ENCODE measurements at regions not wholly inside any gene's neighbourhood (a gene's known extent, or its start where the extent isn't known, plus 50 kb on each side); places are given as distances from the start of the nearest gene placed in this dataset.

DNA sequence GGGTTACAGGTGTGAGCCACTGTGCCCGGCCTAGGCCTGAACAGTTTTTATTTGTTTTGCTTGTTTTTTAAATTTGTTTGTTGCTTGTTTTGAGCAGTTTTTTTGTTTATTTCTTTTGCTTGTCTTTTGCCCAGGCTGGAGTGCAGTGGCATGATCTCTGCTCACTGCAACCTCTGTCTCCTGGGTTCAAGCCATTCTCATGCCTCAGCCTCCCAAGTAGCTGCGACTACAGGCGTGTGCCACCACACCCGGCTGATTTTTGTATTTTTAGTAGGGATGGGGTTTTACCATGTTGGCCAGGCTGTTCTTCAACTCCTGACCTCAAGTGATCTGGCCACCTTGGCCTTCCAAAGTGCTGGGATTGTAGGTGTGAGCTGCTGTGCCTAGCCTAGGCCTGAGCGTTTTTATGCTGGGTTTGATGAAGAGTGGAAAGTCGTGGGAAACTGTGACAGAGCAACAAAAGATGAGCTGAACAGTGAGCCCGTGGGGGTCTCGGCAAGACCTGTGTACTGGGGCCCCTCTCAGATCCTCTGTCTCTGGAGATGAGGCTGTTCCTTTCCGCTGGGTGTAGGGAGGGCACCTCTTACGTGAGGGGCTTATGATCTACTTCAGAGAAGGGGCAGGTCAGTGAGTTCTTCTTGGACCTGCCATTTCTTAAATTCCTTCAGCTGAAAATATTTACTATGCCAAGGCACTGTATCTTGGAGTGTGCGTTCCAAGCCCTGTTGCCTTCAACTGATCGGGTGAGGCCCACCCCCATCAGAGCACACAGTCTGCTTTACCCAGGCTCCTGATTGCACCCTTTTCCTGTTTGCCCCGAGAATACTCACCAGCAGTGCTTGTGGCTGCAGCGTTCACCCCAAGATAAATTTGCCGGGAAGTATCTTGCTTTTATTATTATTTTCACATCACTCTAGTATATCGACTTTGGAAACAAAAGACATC is 322.1 kb downstream of the SEC14L1 start:
- DNase-seq: no peak

DNA sequence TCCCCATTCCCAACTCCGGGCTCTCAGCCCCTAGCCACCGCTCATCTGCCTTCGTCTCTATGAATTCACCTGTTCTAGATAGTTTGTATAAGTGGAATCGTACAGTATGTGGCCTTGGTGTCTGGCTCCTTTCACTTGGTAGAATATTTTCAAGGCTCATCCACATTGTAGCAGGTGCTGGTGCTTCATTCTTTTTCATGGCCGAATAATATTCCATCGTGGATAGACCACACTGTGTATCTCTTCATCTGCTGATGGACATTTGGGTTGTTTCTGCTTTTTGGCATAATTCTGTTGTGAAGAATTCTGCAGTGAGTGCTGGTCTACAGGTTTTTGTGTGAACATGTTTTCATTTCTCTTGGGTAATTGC is 324.2 kb downstream of the SEC14L1 start:
- no peak for DNase-seq

DNA sequence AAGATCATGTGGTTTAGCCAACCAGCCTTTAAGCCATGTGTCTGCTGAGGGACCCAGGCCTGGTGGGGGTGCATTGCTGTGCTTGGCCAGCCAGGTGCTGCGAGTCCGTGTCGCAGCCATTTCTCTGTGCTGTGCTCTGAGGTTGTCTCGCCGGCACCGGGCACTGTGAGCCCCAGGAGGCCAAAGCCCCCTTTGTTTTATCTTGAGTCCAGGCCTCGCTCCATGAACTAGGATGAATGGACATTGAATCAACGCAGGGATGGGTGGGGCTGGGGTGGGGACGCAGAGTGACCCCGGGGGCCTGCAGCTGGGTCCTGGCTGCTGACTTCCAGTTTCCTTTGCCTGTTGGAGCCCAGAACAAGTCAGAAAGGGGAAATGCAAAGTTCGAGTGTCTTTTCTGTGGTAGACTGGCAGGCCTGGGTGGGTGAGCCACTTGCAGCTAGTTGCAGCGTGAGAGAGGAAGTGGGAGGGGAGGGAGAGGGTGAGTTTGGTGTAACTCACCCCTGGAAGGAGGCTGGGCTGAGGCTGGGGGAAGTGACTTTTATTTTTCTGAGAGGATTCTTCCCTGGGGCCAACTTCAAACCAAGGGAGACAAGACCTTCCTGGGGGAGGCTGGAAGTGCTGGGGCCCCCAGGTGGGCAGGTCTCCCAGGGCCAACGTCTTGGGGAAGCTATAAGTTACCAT is 324.7 kb downstream of the SEC14L1 start:
- DNase-seq: peak; percentile 83

DNA sequence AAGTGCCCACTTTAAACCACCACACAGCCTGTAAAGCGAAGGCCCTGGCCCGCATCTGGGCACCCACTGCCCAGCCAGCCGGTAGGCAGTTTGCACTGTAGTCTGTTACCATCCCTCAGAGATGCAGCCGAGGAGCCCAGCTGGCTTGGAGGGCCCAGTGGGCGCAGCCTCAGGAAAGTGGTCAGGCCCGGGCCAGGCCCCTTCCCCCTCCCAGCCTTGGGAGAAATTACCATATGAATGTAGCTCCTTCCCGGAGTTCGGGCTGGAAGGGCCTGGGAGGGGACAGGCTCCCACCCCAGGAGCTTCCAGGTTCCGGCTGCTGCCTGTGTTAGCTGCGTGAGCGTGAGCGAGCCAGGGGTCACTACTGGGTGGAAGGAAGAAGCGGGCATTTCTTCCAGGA is 325.4 kb downstream of the SEC14L1 start:
- no peak for DNase-seq

DNA sequence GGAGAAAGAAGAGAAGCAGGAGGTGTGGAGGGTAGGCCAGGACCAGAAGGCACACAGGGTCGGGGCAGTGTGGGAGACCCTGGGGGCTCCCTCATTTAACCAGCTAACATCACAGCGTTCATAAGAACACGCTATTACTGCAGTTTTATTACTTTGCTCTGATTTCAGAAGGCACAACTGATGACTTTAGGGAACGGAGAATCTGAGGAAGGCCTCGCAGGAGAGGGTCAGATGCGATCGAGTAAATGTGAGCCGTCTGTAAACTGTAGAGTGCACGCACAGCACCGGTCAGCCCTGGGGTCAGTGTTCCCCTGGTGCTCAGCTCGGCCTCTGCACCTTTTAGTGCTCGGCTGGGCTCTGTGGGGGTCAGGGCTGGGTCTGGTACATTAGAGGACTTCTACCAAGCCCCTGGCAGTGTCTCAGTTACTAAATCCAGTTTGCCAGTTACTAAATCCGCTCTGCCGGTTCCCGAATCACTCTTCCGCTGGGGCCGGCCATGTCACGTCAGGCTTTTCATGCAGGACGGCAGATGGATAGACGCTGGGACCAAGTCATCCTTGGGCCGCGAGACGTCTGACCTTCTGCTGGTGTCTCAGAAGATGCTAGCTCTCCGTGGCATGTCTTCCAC is 325.9 kb downstream of the SEC14L1 start:
- DNase-seq: no peak

DNA sequence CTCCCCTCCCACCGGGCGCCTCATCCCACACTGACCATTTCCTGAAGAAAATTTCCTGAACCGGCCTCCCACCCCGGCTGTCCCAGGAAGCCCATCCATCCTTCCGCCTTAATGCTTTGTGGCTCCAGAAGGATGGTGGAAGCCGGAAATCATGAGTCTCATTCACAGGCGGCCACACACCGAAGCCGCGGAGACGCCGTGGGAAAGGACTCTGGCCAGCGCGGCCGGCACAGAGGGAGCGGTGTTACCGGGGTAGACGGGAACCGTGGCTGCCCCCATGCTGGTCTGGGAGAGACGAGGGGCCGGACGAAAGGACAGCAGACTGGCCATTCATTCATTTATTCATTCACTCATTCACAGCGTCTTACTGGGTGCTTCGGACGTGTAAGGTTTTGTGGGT is 326.8 kb downstream of the SEC14L1 start:
- DNase-seq: no peak

DNA sequence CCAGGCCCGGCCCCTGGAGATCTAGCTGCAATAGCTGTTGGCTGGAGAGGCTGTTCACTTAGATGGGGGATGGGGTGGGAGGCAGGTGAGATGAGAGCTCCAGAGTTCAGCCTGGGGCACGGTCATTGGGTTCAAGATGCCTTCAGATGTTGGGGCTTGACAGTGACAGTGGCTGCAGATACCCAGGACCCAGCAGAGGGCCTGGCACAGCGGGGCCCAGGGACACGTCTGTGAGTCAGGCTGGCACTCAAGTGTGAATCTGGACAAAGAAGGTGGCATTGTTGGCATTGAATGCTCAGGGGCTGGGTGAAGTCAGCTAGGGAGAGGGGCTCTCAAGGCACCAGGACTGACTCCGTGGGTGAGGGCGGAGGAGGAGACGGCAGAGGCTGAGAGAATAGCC is 328.1 kb downstream of the SEC14L1 start:
- no peak for DNase-seq

DNA sequence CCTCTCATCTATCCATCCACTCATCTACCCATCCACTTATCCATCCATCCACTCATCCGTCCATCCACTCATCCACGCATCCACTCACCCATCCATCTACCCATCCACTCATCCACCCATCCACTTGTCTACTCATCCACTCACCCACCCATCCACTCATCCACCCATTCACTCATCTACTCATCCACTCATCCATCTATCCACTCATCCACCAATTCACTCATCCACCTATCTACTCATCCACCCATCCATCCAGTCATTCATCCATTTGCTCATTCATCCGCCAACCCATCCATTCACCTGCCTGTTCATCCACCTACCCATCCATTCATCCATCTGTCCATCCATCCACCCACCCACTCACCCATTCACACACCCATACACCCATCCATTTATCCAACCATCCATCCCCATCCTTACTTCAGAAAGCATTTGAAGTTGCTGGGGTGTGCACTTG is 329.6 kb downstream of the SEC14L1 start:
- DNase-seq: no peak

DNA sequence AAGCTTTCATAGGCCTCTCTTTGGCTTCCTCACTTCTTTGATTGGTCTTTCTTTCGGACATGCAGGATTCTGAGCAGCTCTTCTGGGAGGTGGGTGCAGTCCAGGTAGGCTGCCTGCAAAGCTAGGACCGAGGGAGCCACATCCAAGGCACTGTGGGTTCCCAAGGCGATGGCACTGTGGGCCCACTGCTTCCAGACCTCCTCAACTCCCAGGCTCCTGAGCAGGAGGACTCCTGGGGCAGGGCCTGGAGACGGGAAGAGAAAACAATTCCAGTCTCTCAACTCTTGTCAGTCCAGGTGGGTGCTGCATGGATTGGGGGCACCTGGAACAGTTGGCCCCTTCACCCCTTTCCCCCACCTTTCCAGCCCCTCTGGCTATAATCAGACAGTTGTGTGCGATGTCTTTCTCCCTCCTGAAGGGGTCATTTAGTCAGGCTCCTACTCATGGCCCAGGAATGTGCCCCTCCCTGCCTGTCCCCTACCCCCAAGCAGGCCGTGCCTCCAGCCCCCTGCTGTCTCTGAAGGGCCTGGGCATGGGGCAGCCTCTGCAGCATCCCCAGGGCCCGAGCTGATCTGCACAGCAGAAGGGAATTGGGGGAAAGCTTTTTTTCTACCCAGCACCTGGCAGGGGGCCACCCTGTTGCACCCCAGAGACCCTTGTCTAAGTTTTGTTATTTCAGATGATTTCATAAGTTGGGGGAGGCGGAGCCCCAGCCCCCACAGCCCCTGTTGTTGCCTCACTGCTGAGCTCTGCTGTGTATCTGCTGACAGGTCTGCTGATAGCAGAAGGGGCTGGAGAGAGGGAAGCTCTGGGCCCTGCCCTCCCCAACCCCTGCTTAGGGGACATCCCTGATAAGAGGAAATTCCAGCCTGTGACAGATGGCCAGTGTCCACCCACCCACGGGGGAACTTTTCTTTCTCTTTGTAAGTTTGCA is 330.3 kb downstream of the SEC14L1 start:
- no peak for DNase-seq

DNA sequence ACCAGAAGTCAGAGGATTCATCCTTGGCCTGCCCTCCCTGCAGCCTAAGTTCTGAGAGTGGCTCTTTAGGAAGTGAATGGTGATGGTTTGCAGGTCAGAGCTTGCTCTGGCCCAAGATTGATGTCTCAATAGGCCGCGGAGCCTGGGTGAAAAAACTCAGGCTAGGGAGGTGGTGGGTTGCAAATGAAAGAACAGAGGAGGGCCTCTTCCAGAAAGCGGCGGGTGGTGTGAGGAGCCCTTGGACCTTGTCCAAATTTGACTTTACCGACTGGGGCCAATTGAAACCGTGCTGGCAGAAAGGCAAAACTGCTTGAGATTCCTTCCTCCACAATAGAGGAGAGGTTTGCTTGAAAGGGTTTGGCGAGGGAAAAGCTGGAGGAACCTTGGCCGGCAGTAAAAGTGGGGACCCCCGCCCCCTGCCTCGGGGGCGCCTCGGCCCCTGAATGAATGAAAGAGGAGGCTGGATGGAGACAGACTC is 331.3 kb downstream of the SEC14L1 start:
- DNase-seq: no peak

DNA sequence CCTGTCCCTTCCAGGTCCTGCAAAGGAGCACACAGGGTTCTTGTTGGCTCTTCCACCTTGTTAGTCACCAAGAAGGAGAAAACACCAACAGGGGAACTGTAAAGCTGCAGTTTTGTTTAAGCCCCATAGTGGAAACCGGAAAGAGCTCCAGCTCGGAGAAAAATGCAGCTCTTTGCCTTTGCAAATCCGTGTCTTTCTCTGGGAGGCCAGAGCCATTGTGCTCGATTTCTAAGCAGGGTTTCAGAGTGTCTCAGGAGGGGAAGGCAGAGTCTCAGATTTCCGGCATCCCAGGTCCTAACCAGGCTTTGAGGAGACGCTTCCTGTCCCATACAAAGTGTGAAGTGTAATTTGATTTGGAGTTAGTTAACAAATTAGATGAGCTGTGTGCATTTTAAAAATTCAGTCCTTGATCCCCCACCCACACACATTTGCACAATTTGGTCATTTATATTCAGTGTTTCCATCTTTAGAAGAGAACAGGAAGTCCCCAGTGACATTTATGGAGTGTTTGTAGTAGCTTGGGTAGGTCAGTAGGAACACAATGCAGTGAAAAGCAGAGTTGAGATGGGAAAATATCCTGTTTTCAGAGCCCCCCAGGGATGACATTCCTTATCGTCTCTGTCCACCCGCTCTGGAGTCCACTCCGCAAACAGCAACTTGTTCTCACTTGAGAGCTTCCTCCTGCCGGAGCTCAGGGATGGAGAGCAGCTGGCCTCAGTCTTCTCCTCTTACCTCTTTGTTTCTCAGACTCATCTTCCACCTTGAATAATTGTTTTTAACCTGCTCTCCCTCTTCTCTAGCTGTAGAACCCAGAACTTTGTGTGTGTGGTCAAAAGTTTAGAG is 331.9 kb downstream of the SEC14L1 start:
- no peak for DNase-seq

DNA sequence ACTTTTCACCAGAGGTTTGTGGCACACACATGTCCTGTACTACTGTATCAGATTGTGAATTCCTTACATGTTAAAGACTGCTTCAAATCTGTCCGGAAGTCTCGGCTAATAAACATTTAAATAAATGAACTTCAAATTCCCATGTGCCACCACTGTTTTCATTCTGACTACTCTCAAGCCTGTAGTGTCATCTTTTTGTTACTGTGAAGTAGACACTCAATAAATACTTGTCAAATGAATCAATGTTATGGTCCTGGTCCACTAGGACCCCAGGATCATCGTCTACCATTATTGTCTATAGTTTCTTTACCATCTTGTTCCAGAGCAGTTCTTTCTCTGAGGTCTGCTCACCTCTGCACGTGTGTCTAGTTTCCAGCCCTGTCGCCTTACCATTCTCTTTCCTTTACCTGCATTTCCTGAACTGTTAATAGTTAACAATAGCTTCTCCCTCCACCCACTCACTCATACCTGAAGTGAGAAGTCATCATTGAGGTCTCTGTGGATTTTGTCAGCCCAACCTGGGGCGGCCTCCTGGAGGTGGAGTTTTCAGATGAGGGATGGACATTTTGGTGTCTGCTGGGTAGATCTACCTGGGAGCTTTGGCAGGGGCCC is 333.0 kb downstream of the SEC14L1 start:
- no peak for DNase-seq

DNA sequence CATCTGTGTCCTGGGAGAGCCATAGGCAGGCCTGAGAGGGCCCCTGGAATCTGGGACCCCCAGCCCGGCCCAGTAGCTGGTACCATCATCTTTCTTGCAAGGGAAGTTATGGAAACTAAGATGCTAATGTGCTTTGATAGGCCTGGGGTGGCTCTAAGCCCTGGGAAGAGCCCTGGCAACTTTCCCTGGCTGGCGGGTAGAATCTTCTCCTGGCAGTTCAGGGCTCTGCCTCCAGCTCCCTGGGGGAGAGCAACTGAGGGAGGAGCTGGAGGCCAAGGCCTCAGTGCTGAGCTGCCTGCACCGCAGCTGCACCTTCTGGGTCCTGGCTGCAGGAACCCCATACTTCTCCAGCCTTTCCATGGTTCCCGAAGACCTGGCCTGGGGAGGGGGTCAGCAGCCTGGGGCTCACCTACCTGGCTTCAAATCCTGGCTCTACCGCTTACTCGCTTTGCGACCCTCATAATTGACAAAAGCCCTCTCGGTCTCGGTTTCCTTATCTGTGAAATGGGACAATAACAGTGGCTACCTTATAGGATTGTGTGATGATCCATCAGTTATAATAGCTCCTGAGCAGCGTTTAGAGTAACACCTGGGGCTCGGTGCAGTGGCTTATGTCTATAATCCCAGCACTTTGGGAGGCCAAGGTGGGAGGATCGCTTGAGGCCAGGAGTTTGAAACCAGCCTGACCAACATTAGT is 333.7 kb downstream of the SEC14L1 start:
- no peak for DNase-seq

DNA sequence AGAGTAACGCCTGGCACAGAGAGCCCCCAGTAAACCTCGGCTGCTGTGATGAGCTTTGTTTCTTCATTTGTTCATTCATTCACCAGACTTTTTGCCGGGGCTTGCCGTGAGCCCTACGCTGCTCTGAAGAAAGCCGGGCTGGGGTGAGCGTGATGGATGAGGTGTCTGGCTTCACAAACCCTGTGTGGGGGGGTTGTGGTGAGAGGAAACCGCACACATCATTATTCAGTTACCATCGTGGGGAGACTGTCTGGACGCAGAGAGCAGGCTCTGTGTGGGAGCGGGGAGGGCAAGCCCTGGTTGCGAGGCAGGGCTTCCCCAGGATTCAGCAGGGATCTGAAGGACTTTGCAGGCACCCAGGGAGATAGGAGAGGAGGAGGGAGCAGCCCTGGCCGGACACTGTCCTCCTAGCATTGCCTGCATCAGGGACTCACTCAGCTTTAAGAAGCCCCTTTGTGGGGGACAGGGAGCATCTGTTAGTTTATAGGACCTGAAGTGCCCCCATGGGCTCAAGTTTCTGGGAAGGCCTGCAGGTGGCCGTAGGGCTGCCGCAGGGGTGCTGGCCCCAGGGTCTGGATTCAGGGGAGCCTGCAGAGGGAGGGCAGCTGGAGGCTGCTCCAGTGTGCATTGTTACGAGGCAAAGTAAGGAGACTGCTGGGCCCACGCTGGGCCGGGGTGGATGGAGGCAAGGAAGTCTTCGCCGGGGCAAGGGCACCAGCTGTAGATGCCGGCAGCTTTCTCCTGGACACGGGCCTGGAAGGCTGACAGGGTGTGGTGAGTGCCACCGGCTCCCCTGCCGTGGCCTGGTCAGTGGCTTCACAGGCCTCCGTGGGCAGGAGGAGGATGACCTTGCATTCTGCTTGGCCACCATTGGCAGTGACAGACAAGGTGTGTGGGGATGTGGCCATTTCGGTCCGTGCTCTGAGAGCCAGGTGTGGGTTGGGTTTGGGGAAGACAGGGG is 334.5 kb downstream of the SEC14L1 start:
- peak; percentile 71 for DNase-seq

DNA sequence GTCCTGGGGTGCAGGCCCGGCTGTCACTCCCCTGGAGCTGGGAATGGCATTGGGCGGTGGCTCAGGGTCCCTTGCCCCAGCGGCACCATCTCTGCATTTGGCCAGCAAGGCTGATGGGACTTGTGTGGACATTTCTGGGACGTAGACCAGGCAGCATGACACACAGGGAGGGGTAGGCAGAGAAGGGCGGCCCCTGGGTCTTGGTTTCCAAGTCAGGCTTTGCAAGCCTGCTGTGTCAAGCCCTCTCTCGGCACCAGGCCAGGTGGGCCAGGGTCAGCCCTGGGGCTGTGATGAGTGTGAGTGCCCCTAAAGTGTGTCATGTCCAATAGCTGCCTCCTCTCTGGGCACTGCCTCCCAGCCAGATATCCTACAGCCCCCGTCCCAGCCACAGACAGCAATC is 335.2 kb downstream of the SEC14L1 start:
- no peak for DNase-seq

DNA sequence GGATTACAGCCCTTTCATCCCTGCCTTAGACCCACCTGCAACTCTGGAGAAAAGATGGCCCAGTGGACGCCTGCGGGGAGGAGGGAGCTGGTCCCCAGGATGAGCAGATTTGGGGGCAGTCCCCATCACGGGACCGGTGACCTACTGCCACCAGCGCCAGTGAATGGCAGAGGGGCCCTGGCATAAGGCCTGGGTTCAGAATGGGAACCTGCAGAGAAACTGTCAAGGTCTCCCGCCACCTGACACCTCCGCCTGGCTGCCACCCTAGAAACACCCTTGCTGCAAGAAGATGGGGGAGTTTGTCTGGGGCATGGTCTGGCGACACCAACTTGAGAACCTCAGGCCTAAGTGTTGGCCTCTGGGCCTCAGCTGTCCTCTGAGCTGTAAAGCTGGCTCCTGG is 335.7 kb downstream of the SEC14L1 start:
- no peak for DNase-seq

DNA sequence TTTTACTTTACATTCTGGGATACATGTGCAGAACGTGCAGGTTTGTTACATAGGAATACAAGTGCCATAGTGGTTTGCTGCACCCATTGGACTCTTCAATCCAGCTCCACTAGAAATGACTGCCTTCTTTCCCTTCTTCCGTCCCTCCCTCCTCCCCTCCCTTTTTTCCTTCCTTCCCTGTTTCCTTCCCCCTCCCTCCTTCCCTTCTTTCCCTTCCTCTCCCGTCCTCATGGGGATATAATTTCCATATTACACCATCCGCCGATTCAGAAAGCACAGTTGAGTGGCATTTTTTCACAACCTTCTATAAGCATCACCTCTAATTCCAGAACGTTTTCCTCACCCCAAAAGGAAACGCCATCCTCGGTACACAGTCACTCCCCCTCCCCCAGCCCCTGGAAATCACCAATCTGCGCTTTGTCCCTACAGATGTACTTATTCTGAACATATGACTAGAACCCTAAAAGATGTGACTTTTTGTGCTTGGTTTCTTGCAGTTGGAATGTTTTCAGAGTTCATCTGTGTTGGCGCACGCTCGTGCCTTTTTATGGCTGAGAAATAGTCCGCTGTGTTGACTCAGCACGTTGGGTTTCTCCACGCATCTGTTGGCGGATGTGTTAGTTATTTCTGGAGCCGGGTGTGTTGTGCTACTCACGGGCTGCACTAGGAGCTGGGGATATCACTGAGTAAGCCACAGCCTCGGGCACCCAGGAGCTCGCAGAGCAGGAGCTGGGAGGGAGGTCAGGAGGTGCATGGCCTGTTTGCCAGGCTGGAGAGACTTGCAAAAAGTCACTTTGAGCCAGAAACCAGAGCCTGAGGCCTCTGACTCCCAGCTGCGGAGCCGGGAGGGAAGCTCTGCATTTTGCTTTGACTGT is 336.4 kb downstream of the SEC14L1 start:
- no peak for DNase-seq

DNA sequence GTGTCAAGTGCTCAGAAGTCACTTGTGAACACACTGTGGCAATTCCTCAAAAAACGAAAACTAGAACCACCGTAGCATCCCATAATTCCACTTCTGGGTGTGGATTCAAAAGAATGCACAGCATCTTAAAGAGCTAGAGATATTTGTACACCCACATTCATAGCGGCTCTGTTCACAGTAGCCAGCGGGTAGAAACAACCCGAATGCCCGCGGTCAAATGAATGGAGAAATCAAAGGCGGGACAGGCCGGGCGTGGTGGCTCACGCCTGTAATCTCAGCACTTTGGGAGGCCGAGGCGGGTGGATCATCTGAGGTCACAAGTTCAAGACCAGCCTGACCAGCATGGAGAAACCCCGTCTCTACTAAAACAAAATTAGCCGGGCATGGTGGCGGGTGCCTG is 337.5 kb downstream of the SEC14L1 start:
- DNase-seq: no peak

Data from CD4-positive, alpha-beta T cell treated with Interleukin-21 for 1 hour (primary cell).